ENCODE measurements at regions not wholly inside any gene's neighbourhood (a gene's known extent, or its start where the extent isn't known, plus 50 kb on each side); places are given as distances from the start of the nearest gene placed in this dataset.

GRCh38 chr12:9391815-9392214, 183.6 kb upstream of the PZP start:
- no peak for ATAC-seq
- intact Hi-C loops (cut with DNase I), result no loop called here

GRCh38 chr12:9390761-9391160, 182.6 kb upstream of the PZP start:
- H3K4me3 ChIP-seq (ENCODE audit: low read length), result no peak overlapping the region
- no peak for ATAC-seq
- H3K27ac ChIP-seq (ENCODE audit: low read length), result no peak overlapping the region
- DNase-seq, result no peak
- H3K9me3 ChIP-seq (ENCODE audit: control insufficient read depth, low read length), result no peaks in the 10 kb centered on the region
- no peaks in the 10 kb centered on the region for H3K4me1 ChIP-seq (ENCODE audit: control insufficient read depth, insufficient read depth, low read length)
- WGBS, result 55% methylated on average over 3 of the region's 3 CpGs
- no peaks in the 10 kb centered on the region for H3K27me3 ChIP-seq (ENCODE audit: control insufficient read depth, insufficient read depth)
- intact Hi-C loops (cut with DNase I), result no loop called here

More at GRCh38 chr12:9391815-9392214, 183.6 kb upstream of the PZP start:
- 68% methylated on average over 2 of the region's 2 CpGs for WGBS
- H3K27me3 ChIP-seq (ENCODE audit: control insufficient read depth, insufficient read depth), result no peaks in the 10 kb centered on the region
- DNase-seq, result no peak
- no peak overlapping the region for H3K27ac ChIP-seq (ENCODE audit: low read length)
- H3K9me3 ChIP-seq (ENCODE audit: control insufficient read depth, low read length), result no peaks in the 10 kb centered on the region
- no peaks in the 10 kb centered on the region for H3K4me1 ChIP-seq (ENCODE audit: control insufficient read depth, insufficient read depth, low read length)
- no peak overlapping the region for H3K4me3 ChIP-seq (ENCODE audit: low read length)

- no peak for DNase-seq
- 65% methylated on average over 10 of the region's 10 CpGs for whole genome bisulfite sequencing
- no peak for ATAC-seq
- no peaks in the 10 kb centered on the region for H3K4me1 ChIP-seq (ENCODE audit: control insufficient read depth, insufficient read depth, low read length)
- no peak overlapping the region for H3K27ac ChIP-seq (ENCODE audit: low read length)
- no peaks in the 10 kb centered on the region for H3K27me3 ChIP-seq (ENCODE audit: control insufficient read depth, insufficient read depth)
- no peaks in the 10 kb centered on the region for H3K9me3 ChIP-seq (ENCODE audit: control insufficient read depth, low read length)
- H3K4me3 ChIP-seq (ENCODE audit: low read length), result no peak overlapping the region
- intact Hi-C loops (cut with DNase I), result no loop called here
Measured at GRCh38 chr12:9389796-9390195, 181.6 kb upstream of the PZP start.

GRCh38 chr12:9388379-9388778, 180.2 kb upstream of the PZP start:
- intact Hi-C loops (cut with DNase I), result no loop called here
- Histone ChIP-seq H3K27ac (ENCODE audit: low read length) (no peak overlapping the region), H3K9me3 (ENCODE audit: control insufficient read depth, low read length) (no peaks in the 10 kb centered on the region), H3K4me1 (ENCODE audit: control insufficient read depth, insufficient read depth, low read length) (no peaks in the 10 kb centered on the region), H3K4me3 (ENCODE audit: low read length) (no peak overlapping the region), H3K27me3 (ENCODE audit: control insufficient read depth, insufficient read depth) (no peaks in the 10 kb centered on the region)
- ATAC-seq (no peak), DNase-seq (no peak)
- 84% methylated on average over 8 of the region's 8 CpGs for WGBS

- no peak for ATAC-seq
- DNase-seq, result no peak
- H3K27ac ChIP-seq (ENCODE audit: low read length), result no peak overlapping the region
- intact Hi-C loops (cut with DNase I), result no loop called here
- H3K27me3 ChIP-seq (ENCODE audit: control insufficient read depth, insufficient read depth), result no peaks in the 10 kb centered on the region
- 49% methylated on average over 2 of the region's 2 CpGs for WGBS
- H3K9me3 ChIP-seq (ENCODE audit: control insufficient read depth, low read length), result no peaks in the 10 kb centered on the region
- no peak overlapping the region for H3K4me3 ChIP-seq (ENCODE audit: low read length)
- no peaks in the 10 kb centered on the region for H3K4me1 ChIP-seq (ENCODE audit: control insufficient read depth, insufficient read depth, low read length)
Measured at GRCh38 chr12:9387450-9387849, 179.3 kb upstream of the PZP start.

- no peak for DNase-seq
- no peak for ATAC-seq
- Histone ChIP-seq H3K27me3 (ENCODE audit: control insufficient read depth, insufficient read depth) (no peaks in the 10 kb centered on the region), H3K27ac (ENCODE audit: low read length) (no peak overlapping the region), H3K9me3 (ENCODE audit: control insufficient read depth, low read length) (no peaks in the 10 kb centered on the region), H3K4me1 (ENCODE audit: control insufficient read depth, insufficient read depth, low read length) (no peaks in the 10 kb centered on the region), H3K4me3 (ENCODE audit: low read length) (no peak overlapping the region)
- intact Hi-C loops (cut with DNase I), result no loop called here
- WGBS, result 71% methylated on average over 4 of the region's 4 CpGs
Measured at GRCh38 chr12:9383585-9383984, 175.4 kb upstream of the PZP start.

GRCh38 chr12:9381619-9382018, 173.4 kb upstream of the PZP start:
- 82% methylated on average over 2 of the region's 2 CpGs for WGBS
- intact Hi-C loops (cut with DNase I), result no loop called here
- no peaks in the 10 kb centered on the region for H3K27me3 ChIP-seq (ENCODE audit: control insufficient read depth, insufficient read depth)
- no peak overlapping the region for H3K27ac ChIP-seq (ENCODE audit: low read length)
- H3K4me1 ChIP-seq (ENCODE audit: control insufficient read depth, insufficient read depth, low read length), result no peaks in the 10 kb centered on the region
- DNase-seq, result no peak
- no peaks in the 10 kb centered on the region for H3K9me3 ChIP-seq (ENCODE audit: control insufficient read depth, low read length)
- H3K4me3 ChIP-seq (ENCODE audit: low read length), result no peak overlapping the region
- no peak for ATAC-seq

GRCh38 chr12:9380650-9381049, 172.5 kb upstream of the PZP start:
- H3K27ac ChIP-seq (ENCODE audit: low read length), result no peak overlapping the region
- WGBS, result 95% methylated on average over 4 of the region's 4 CpGs
- ATAC-seq (no peak), DNase-seq (no peak)
- H3K9me3 ChIP-seq (ENCODE audit: control insufficient read depth, low read length), result no peaks in the 10 kb centered on the region
- no peak overlapping the region for H3K4me3 ChIP-seq (ENCODE audit: low read length)
- H3K27me3 ChIP-seq (ENCODE audit: control insufficient read depth, insufficient read depth), result no peaks in the 10 kb centered on the region
- H3K4me1 ChIP-seq (ENCODE audit: control insufficient read depth, insufficient read depth, low read length), result no peaks in the 10 kb centered on the region
- intact Hi-C loops (cut with DNase I), result no loop called here

- intact Hi-C loops (cut with DNase I), result no loop called here
- no peak for ATAC-seq
Measured at GRCh38 chr12:9379023-9379742, 171.0 kb upstream of the PZP start.

GRCh38 chr12:9378430-9378835, 170.2 kb upstream of the PZP start:
- WGBS, result 53% methylated on average over 6 of the region's 6 CpGs
- DNase-seq (no peak), ATAC-seq (no peak)
- intact Hi-C loops (cut with DNase I), result no loop called here
- Histone ChIP-seq H3K9me3 (ENCODE audit: control insufficient read depth, low read length) (no peaks in the 10 kb centered on the region), H3K4me1 (ENCODE audit: control insufficient read depth, insufficient read depth, low read length) (no peaks in the 10 kb centered on the region), H3K4me3 (ENCODE audit: low read length) (no peak overlapping the region), H3K27ac (ENCODE audit: low read length) (no peak overlapping the region), H3K27me3 (ENCODE audit: control insufficient read depth, insufficient read depth) (no peaks in the 10 kb centered on the region)

More at GRCh38 chr12:9379023-9379742, 171.0 kb upstream of the PZP start:
- no peak overlapping the region for H3K4me3 ChIP-seq (ENCODE audit: low read length)
- no peaks in the 10 kb centered on the region for H3K9me3 ChIP-seq (ENCODE audit: control insufficient read depth, low read length)
- no peaks in the 10 kb centered on the region for H3K27me3 ChIP-seq (ENCODE audit: control insufficient read depth, insufficient read depth)
- 88% methylated on average over 11 of the region's 11 CpGs for WGBS
- H3K27ac ChIP-seq (ENCODE audit: low read length), result no peak overlapping the region
- DNase-seq, result no peak
- H3K4me1 ChIP-seq (ENCODE audit: control insufficient read depth, insufficient read depth, low read length), result no peaks in the 10 kb centered on the region

GRCh38 chr12:9372202-9372601, 164.0 kb upstream of the PZP start:
- H3K27ac ChIP-seq (ENCODE audit: low read length), result no peak overlapping the region
- H3K9me3 ChIP-seq (ENCODE audit: control insufficient read depth, low read length), result no peaks in the 10 kb centered on the region
- intact Hi-C loops (cut with DNase I), result no loop called here
- WGBS, result 83% methylated on average over 2 of the region's 2 CpGs
- H3K4me3 ChIP-seq (ENCODE audit: low read length), result no peak overlapping the region
- DNase-seq (no peak), ATAC-seq (no peak)
- H3K27me3 ChIP-seq (ENCODE audit: control insufficient read depth, insufficient read depth), result no peaks in the 10 kb centered on the region
- peaks cover 1% of the 10 kb centered on the region for H3K4me1 ChIP-seq (ENCODE audit: control insufficient read depth, insufficient read depth, low read length)

- intact Hi-C loops (cut with DNase I), result no loop called here
- Histone ChIP-seq H3K4me1 (ENCODE audit: control insufficient read depth, insufficient read depth, low read length) (peaks cover 1% of the 10 kb centered on the region), H3K4me3 (ENCODE audit: low read length) (no peak overlapping the region), H3K27me3 (ENCODE audit: control insufficient read depth, insufficient read depth) (no peaks in the 10 kb centered on the region), H3K9me3 (ENCODE audit: control insufficient read depth, low read length) (no peaks in the 10 kb centered on the region), H3K27ac (ENCODE audit: low read length) (no peak overlapping the region)
- WGBS, result 40% methylated on average over 5 of the region's 5 CpGs
- ATAC-seq (peak in 1 of 2 donors; percentile 60), DNase-seq (no peak)
Measured at GRCh38 chr12:9367828-9368227, 159.6 kb upstream of the PZP start.
